Ovary (tissue), 7 donors: ENCODE measurements at regions not wholly inside any gene's neighbourhood (a gene's known extent, or its start where the extent isn't known, plus 50 kb on each side); places are given as distances from the start of the nearest gene placed in this dataset.
A peak's percentile ranks its signal among the peaks of the same experiment; 100 is the strongest.

Experiments
- DNase-seq, 5 donors: peaks; one replicate each; pipeline ENCODE4 v3.0.0-alpha.2; 2019 to 2020
- H3K27ac ChIP-seq, 2 donors: fragments of 200-600 bp; one replicate each; pipeline versions ENCODE4 v1.5.1 to v1.8.0; 2019 to 2022
- H3K27me3 ChIP-seq: fragments of 200-600 bp; one replicate; pipeline ENCODE4 v1.8.0; 2022
- H3K36me3 ChIP-seq: fragments of 200-600 bp; sonication (generic); one replicate; pipeline ENCODE4 v1.5.1; 2019
- H3K4me1 ChIP-seq: one replicate; pipeline ENCODE4 v1.8.1; 2013; ENCODE audit warnings: mild to moderate bottlenecking, moderate library complexity; ENCODE audit not compliant: insufficient read depth
- H3K4me3 ChIP-seq: fragments of 200-600 bp; sonication (generic); one replicate; pipeline ENCODE4 v1.5.1; 2017
- H3K9me3 ChIP-seq, 2 donors: fragments of 200-600 bp in 1 of 2; sonication (generic) in 1 of 2; one replicate each; pipeline versions ENCODE4 v1.5.1 to v1.8.1; 2013 to 2019; ENCODE audit warnings: mild to moderate bottlenecking in 1 of 2, moderate library complexity in 1 of 2
- EP300 ChIP-seq: sonication (generic); formaldehyde crosslinking; IDR thresholded peaks from one replicate; pipeline ENCODE4 v1.6.1; 2017; ENCODE audit warnings: antibody characterized with exemption
- POLR2A ChIP-seq: fragments of 450-650 bp; IDR thresholded peaks from one replicate; pipeline ENCODE4 v1.6.1; 2017; ENCODE audit warnings: antibody characterized with exemption, mild to moderate bottlenecking, moderate library complexity
- WGBS, 3 donors: extraction: QIAGEN DNeasy Blood & Tissue Kit in 1 of 3; methylation state at CpG; one replicate each; pipeline versions ENCODE4 v1.1.5 to v1.1.7; 2013 to 2017; 5-methylcytosine and 5-hydroxymethylcytosine counted together
- intact Hi-C, 4 donors: fragments of 100-400 bp; cut with DNase I; formaldehyde crosslinking; loops; one replicate each; pipeline versions ENCODE4 v1.11.0 to v1.15.1; 2022 to 2023
- TF ChIP-seq, protein P1 (sequence below), 3 donors: fragments of 450-650 bp in 2 of 3; fragments of 200-600 bp in 1 of 3; IDR thresholded peaks; one replicate each; pipeline versions ENCODE4 v1.5.1 to v1.8.0; 2016 to 2022; ENCODE audit warnings: antibody characterized with exemption in 3 of 3, mild to moderate bottlenecking in 1 of 3
- donor health status: DM: no; HTN: no; CAD: no; lungs with moderate emphysema.
- donor health status: DM: no; HTN: no; CAD: no.
- donor health status: Bipolar disorder and iron deficiency.
- donor health status: DM: no; HTN: no; CAD: no.
- donor health status: DM: yes; HTN: yes; CAD: no.

DNA sequence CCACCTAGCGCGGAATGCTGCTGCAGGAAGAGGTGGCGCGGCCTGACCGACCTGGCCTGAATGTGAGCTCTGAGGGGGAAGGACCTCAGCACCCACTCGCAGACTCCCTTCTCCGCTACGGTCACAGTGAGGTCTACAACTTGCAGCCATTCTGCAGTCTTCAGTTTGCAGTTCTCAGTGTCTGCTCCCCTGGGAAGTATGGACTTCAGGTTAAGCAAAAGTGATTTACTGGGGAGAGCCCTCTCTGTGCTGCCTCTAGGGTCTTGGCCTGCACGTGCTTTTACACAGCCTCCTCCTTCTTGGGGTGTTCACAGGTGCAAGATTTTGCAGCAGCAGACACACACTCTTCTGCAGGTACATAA, 296.0 kb downstream of the OMA1 start:
- no peak for DNase-seq
- H3K36me3 ChIP-seq, result no peaks in the 10 kb centered on the region
- H3K4me3 ChIP-seq, result peak overlapping the region; percentile 36
- H3K27ac ChIP-seq, result no peak overlapping the region
- no peaks in the 10 kb centered on the region for H3K9me3 ChIP-seq
- WGBS, 3 donors, result 0 to 2% (median 1%) methylated on average over 4 to 9 of the region's 9 CpGs
- intact Hi-C loops, result no loop called here
- H3K4me1 ChIP-seq, result peaks cover 7% of the 10 kb centered on the region
- H3K27me3 ChIP-seq, result no peaks in the 10 kb centered on the region
- TF ChIP-seq POLR2A (no peak), EP300 (no peak)
- TF ChIP-seq, protein P1, sequence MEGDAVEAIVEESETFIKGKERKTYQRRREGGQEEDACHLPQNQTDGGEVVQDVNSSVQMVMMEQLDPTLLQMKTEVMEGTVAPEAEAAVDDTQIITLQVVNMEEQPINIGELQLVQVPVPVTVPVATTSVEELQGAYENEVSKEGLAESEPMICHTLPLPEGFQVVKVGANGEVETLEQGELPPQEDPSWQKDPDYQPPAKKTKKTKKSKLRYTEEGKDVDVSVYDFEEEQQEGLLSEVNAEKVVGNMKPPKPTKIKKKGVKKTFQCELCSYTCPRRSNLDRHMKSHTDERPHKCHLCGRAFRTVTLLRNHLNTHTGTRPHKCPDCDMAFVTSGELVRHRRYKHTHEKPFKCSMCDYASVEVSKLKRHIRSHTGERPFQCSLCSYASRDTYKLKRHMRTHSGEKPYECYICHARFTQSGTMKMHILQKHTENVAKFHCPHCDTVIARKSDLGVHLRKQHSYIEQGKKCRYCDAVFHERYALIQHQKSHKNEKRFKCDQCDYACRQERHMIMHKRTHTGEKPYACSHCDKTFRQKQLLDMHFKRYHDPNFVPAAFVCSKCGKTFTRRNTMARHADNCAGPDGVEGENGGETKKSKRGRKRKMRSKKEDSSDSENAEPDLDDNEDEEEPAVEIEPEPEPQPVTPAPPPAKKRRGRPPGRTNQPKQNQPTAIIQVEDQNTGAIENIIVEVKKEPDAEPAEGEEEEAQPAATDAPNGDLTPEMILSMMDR (IDR thresholded peaks at IDR 0.05), result no peak

DNA sequence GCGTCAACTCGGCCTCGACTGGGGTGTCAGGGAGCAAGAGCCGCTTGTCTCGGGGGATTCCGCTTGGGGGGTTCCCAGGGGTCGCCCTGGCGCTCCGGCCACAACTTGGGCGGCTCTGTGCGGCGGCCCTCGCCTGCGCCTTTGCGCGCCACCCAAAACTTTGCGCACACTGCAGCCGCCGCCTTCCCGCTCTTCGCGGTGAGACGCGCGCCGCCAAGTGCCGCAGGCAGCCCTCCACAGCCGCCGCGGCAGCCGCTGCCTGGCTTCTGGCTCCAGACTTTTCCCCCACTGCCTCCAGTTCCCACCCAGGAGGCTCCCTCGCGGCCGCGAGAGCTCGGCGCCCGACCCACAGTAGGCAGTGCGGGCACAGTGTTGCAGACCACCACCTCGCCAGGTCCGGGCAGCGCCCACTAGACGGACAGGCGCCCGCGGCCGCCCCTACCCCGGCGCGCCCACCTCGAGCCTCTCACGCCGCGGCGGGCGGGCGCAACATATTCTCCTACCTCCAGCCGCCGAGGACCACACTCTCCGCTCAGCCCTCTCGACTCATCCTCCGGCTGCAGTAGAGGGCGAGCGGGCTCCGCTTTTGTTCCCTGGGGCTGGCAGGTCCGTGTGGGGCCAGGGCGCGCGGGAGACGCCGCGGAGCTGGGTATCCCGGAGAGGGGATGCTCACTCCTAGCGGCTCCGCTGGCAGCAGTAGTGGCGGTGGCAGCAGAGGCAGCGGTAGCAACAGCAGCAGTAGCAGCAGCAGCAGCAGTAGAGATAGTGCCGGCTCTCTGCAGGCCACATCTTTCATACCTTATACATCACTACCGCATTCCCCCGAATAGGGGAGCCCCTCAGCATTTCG, 296.6 kb downstream of the OMA1 start:
- peaks cover 7% of the 10 kb centered on the region for H3K4me1 ChIP-seq
- 1% methylated on average over 57 to 81 of the region's 81 CpGs for WGBS, 3 donors
- no peak for TF ChIP-seq POLR2A
- TF ChIP-seq, protein P1 (IDR thresholded peaks at IDR 0.05), result no peak
- TF ChIP-seq EP300, result no peak
- peak in 2 of 5 donors; percentile 18 to 43 for DNase-seq
- no peaks in the 10 kb centered on the region for H3K27me3 ChIP-seq
- intact Hi-C loops, result no loop called here
- peak overlapping the region; percentile 36 for H3K4me3 ChIP-seq
- H3K27ac ChIP-seq, result no peak overlapping the region
- no peaks in the 10 kb centered on the region for H3K9me3 ChIP-seq
- no peaks in the 10 kb centered on the region for H3K36me3 ChIP-seq

DNA sequence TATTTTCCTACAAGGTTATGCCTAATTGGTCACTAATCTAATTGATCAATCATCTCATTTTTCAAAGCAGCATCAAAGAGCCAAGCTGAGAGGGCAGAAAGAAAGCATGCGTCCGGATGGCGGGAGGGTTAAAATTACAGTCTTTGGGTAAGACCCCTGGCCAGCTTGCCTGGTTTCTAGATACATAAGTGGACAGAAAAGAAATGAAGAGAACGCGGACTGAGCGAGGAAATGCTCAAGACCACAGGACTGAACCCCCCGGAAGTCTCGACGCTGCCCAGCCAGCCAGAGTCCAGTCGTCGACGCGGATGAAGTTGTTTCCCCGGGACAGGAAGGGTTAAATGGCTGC, 297.2 kb downstream of the OMA1 start:
- 0 to 1% (median 1%) methylated on average over 14 of the region's 14 CpGs for WGBS, 3 donors
- peaks cover 7% of the 10 kb centered on the region for H3K4me1 ChIP-seq
- H3K9me3 ChIP-seq, result no peaks in the 10 kb centered on the region
- no peak for DNase-seq
- TF ChIP-seq, protein P1 (IDR thresholded peaks at IDR 0.05), result no peak
- no peak for TF ChIP-seq POLR2A
- no peak for TF ChIP-seq EP300
- no peaks in the 10 kb centered on the region for H3K36me3 ChIP-seq
- no peaks in the 10 kb centered on the region for H3K27me3 ChIP-seq
- intact Hi-C loops, result no loop called here
- no peak overlapping the region for H3K27ac ChIP-seq
- peak overlapping the region; percentile 36 for H3K4me3 ChIP-seq

DNA sequence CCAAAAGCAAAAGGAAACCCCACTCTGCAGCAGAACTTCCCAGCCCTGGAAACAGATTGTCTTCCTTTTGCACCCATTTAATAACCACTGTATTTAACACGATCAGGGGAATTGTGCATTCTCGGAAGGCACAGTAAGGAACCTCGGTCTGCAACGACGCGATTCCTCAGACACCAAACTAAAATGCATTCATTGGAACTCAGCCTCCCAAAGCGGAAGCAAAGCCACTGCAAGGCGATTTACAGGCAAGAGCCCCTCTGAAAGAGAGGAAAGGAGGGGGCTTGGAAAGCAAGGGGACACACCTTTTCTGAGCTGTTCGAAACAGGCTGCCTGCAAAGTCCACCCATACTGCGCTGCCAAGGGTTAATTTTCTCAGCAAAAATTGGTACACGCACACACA, 297.7 kb downstream of the OMA1 start:
- Histone ChIP-seq H3K27me3 (no peaks in the 10 kb centered on the region), H3K4me1 (peaks cover 7% of the 10 kb centered on the region), H3K27ac (no peak overlapping the region), H3K36me3 (no peaks in the 10 kb centered on the region), H3K9me3 (no peaks in the 10 kb centered on the region), H3K4me3 (no peak overlapping the region)
- intact Hi-C loops, result no loop called here
- TF ChIP-seq, protein P1 (IDR thresholded peaks at IDR 0.05), result no peak
- TF ChIP-seq POLR2A, result no peak
- TF ChIP-seq EP300, result no peak
- no peak for DNase-seq
- 1 to 3% (median 3%) methylated on average over 11 of the region's 11 CpGs for WGBS, 3 donors
